Amniotic stem cell (primary cell): ENCODE measurements at regions not wholly inside any gene's neighbourhood (a gene's known extent, or its start where the extent isn't known, plus 50 kb on each side); places are given as distances from the start of the nearest gene placed in this dataset.
"Not testable (repeated sequence)": the region's sequence is repeated elsewhere in the genome, so short reads cannot be mapped to it uniquely, and the experiment has no call there.

Experiments
- DNase-seq: peaks from one replicate; lab custom pipeline; 2025; lab: John Stamatoyannopoulos, UW

DNA sequence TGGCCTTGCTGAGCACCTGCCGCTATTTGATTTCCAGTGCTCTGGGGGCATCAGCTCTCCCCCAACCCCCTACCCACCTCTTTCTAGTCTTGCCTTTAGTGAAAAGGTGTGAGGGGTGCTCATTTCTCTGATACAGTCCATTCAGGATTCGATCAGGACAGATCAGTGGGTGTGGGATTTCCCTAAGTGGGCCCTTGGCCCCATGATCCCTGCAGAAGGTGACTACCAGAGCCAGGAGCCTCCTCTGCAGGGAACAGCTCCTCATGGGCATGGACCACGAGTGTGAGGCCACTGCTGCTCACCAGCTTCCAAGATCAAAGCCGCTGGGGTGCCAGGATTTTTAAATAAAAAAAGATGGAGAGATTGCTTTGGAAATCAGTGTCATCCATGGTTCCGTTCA lies 835.2 kb upstream of the ID2 start:
- DNase-seq = no peak

DNA sequence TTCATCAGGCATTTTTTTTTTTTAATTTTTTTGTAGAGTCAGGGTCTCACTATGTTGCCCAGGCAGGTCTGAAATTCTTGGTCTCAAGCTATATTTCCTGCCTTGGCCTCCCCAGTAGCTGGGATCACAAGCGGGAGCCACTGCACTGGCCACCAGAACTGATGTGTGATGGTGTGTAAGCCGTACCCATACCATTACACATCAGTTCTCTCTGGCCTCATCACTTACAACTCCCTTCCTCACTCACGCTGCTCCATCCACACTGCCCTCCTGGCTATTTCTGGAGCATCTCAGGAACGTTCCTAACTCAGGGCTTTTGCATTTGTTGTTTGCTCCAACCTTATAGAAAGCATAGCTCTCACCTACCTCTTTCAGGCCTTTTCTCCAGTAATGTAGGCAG lies 834.5 kb upstream of the ID2 start:
- DNase-seq = no peak

DNA sequence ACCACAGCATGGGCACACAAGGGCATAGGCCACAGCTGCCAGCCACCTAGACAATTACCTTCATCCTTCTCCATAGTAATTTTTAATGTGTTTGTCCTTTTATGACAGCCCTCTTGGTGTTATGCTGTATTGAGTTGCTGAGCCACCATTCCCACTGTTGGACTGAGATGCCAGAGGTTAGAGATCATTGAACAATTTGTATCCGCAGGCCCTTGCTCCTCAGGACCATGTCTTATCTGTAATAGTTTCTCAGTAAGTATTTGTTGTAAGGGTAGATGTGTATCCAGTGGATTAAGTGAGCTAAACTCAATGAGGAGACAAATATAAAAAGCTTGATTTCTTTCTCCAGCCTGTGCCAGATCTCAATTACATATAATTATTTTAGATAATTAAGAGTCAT lies 832.8 kb upstream of the ID2 start:
- no peak for DNase-seq

DNA sequence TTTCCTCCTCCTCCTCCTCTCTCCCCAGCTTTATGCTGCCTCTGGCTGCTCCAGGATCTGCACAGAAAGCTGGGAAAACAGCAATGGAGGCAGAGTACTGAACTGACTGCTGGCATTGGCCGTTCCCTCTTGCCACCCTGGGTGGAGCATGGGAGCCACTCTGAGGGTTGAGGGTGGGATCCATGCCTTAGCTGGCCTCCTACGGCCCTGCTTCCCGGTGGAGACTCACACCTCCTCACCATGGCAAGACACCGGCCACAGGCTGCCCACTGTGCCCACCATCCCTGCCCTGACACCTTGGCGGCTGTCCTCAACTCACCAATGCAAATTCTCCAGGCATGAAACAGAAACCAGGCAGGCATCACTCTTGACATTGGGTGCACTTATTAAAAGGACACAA lies 832.3 kb upstream of the ID2 start:
- DNase-seq = no peak

DNA sequence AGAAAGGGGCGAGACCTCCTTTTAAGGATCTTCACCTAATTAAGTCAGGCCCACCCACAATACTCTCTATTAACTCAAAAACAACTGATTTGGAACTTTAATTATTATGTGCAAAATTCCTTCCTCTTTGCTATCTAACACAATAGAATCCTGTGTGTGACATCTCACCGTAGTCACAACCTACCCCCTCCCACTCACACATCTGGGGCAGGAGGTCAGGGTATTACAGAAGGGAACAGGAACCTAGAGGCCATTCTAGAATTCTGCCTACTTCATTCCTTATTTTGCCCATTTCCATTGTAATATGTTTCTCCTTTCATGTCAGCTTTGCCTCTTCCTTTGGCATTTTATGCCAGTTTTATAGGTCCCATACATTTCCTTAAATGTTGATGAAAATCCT lies 829.3 kb upstream of the ID2 start:
- DNase-seq = no peak

DNA sequence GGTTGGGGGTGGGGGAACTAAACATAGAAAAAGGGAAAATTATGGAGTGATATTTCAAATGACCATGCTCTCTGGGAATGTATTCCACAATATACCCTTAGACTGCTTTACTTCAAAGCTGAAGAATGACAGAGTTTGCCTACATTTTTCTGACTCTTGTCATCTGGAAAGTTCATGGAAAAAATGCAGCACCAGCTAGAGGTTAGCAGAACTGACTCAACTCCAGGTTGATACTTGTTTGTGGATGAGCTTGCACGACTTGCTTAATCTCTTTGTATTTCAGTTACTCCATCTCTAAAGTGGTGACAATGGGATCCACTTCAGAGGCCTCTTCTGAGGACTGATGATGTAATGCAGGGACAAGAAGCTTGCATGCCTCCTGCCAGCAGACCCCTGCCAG lies 824.0 kb upstream of the ID2 start:
- DNase-seq = peak; percentile 22

DNA sequence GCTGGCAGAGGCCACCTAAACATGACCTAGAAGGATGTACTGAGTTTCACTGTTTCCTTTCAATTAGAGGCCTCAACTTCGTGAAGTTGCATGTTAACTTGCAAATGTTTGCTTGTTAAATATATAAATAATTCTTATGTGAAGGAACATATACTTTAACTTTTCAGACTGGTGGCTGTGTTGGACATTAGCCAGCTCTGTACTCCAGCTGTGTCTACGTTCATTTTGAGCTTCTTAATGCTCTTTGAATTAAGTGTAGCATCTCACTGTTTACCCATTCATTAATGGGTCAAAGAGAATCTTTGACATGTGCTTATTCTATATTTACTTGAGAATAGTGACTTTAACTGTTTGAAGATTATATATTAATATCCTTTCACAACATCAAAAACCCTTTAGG lies 823.2 kb upstream of the ID2 start:
- no peak for DNase-seq

DNA sequence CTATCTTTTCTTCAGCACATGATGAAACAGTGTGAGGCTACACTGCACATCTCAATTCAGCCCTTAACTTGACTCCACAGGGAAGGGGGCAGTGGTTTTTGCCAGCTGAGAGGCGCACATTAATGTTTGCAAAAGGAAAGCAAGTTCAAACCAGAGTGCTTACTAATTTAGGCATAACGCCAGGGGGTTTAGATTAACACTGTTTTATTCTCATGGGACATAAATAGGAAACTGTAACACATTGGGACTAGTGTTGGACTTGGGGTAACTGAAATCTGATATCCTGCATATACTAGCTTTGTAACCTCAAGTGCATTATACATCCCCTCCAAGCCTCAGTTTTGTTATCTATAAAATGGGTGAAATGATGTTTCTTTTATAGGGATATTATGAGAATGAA lies 821.2 kb upstream of the ID2 start:
- DNase-seq = no peak

DNA sequence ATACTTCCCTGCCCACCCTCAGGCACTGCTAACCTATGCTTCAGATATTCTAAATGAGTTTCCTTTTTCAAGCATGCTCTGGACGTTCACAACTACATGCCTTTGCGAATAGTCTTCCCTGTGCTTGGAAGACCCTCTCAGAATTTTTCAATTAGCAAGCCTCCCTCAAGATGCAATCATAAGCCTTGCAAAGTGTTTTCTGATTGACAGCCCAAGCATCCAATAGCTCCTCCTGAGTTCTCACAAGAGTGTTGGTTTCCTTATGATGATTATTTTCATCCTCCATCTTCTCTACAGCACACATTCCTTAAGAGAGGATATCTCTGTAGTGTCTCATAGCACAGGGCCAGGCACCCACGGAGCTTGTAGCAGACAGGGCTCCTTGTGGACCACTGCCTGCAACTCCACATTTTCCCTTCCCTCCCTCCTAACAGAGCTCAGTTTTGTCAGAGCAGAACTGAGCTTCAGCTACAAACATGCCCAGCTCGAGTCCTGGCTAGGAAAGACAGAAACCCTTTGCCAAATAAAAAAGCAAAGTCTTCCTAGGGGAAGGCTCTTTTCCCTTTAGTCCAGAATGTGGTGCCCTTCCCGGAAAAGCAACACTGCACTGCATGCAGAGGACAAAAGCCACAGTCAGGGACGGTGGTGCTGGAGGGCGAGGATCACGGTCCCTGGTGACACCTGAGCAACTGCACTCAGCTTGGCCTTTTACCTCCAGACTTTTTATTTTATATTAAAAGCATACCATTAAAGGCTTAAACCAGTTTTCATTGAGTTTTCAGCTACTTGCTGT lies 819.8 kb upstream of the ID2 start:
- DNase-seq = no peak

DNA sequence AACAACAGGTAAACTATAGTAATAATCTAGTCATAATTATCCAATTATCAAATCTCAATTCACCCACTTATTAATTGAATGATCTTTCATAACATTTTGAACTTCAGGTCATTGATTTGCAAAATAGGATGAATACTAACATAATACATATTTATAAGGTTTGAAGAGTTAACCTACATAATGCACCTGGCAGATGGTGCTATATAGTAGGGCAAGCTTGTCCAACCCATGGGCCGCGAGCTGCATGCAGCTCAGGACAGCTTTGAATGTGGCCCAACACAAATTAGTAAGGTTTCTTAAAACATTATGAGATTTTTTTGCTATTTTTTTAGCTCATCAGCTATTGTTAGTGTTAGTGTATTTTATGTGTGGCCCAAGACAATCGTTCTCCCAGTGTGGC lies 815.8 kb upstream of the ID2 start:
- DNase-seq = no peak

DNA sequence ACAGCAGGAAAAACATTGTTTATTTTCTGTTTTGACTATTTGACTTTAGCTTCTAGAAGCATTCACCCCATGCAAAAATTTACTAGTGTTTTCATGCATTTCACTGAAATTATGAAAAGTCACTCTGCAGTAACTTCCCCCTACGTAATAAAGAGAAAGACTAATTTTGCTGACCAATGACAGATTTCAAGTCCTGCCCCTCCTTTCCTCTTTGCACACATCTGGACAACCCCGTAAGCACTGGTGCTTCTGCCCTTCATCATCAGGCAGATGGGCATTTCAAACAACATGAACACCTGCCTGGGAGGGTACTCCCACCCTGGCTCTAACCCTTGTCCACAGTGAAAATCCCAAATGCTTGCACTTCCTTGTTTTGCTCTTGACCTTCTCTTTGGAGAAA lies 815.0 kb upstream of the ID2 start:
- no peak for DNase-seq

DNA sequence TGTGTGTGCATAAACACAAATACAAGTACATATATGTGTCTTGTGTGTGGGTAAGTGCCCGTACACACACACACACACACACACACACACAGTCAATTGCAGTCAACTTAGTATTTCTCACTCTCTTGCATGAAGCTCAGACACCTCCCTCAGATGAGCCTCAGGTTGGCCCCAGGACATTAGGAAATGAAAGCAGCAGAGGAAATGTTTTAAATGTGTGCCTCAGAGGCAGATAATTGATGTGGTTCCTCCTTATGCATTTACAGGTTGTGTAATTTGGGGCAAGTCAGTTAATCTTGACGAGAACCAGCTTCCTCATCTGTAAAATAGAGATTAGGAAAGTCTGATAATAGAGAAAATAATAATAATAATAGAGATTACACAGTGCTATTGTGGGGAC lies 814.0 kb upstream of the ID2 start:
- DNase-seq = no peak

DNA sequence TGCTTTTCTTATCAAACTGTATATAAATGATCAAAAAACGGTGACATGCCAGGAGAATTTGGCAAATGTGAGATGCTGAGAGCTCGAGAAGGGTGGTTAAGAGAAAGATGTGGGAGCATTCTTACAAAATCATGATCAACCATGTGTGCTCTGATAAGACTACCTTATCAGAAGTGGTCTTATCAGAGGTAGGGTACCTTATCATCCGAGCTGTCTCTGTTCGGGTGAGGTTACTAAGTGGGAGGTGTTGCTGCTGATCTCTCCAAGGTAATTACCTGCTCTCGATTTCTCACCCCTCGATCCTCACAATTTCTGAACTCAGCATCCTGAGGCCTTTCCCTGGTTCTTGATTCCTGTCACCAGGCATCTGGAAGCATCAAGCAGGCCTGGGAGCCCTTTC lies 813.0 kb upstream of the ID2 start:
- no peak for DNase-seq

DNA sequence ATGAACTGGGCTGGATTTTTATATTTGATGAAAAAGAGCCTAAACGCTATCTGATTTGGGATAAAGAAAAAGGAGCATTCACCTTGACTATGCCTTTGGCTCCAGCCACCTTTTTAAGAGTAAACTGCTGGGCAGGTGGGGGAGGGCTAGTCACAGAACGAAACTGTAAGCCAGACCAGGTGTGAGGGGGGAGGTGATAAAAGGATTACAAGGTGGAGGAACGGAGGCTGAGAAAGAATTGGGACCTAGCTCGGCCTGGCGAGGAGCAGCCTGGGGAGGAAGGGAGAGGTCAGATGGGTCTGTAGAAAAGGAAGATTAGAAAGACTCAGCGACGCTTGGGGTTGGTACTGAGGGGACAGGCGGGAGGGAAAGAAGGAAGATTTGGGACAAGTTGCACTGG lies 805.4 kb upstream of the ID2 start:
- DNase-seq = not testable (repeated sequence)

DNA sequence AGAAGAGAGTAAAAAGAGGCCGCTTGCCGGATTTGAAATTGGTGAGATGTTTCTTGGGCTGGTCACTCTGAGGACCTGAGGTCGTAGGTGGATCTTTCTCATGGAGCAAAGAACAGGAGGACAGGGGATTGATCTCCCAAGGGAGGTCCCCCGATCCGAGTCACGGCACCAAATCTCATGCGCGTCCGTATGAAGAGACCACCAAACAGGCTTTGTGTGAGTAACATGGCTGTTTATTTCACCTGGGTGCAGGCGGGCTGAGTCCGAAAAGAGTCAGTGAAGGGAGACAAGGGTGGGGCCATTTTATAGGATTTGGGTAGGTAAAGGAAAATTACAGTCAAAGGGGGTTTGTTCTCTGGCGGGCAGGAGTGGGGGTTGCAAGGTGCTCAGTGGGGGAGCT lies 803.6 kb upstream of the ID2 start:
- not testable (repeated sequence) for DNase-seq

DNA sequence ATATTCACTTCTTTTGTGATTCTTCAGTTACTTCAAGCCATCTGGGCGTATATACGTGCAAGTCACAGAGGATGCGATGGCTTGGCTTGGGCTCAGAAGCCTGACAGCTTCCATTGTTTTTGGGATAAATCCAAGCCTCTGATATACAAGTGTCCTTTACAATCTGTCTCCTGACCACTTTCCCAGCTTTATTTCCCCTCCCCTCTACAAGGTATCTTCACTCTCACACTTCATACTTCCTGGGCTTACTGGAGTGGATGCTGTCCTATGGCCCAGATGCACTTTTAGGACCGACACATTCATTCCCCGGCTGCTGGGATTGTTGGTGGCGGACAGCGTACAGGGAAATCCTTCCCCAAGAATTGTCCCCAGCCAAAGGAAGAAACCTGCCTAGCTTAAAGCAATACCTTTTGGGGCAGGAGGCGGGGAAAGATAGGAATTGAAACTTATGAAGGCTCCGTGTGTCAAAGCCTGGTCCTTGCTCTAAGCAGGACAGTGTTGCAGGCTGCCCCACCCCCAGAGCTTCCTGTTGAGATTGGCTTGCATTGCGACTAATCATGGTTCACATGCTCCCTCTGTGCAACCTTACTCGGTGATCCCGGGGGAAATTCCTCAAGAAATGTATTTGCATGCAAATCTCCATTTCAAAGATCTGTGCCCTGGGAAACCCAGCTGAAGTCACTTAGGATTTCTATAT lies 802.9 kb upstream of the ID2 start:
- peak; percentile 3 for DNase-seq

DNA sequence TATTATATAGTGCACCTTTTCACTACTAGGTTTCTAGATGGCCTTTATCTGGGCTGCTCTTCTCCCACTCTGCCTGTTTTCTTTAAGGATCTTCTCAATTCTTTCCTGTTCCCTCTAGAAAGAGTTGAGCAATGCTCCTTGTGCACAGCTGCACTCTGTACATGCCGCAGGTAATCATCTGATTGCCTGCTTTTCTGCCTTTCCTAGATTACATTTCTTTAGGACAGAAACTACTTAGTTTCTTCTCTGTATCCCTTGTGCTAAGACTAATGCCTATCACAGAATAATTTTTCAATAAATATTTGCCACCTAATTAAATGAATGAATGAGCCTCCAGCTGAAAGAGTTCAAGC lies 802.4 kb upstream of the ID2 start:
- no peak for DNase-seq

DNA sequence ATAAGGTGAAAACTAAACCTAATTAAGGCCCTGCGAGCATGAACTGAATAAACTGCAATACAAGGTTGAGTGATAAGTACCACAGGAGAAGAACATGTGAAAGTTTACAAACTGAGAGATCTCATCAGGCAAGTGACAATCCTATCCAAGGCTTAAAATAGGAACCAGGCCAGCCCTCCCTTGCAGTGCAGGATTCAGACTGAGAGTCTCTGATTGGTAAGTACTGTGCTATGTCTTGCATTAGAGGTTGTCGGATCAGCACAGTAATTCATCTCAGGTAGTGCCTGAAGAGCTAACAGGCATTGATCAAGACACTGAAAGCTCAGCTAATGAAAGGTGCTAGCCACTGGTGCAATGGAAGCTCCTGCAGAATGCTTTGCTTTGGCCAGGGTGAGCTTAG lies 801.7 kb upstream of the ID2 start:
- DNase-seq = no peak

DNA sequence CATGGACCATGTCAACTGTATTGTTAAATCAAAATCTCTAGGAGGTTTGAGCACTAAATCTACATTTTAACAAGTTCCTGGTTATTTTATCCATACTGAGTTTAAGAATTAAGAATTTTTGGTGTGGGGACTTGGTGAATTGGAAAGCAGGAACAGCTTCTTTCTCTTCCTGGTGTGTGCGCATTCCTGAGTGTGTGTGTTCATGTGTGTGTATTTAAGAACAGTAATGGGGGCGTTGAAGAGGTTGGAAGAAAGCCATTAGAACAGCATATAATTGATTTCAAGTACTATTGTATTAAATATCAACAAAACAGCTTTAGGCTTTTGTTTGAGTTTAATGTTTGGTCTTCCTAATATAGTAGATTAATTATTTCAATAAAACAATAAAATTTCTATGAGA lies 801.3 kb upstream of the ID2 start:
- no peak for DNase-seq

DNA sequence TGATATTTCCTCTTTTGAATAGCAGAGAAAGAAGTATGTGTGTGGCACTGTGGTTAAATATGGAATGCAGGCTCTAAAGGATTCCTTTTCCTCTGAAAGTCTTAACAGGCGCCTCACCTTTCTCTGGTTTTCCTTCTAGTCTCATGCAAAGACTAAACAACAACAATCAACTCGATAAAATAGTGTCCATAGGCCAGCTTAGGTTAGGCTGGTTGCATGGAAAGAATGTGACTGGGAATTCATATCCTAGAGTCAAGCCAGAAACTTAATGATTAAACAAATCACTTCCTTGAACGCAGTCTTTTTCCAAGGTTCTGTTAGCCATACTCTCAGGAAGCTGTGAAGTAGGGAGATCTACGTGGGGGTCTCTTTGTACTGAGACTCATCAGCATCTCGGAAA lies 800.8 kb upstream of the ID2 start:
- no peak for DNase-seq

DNA sequence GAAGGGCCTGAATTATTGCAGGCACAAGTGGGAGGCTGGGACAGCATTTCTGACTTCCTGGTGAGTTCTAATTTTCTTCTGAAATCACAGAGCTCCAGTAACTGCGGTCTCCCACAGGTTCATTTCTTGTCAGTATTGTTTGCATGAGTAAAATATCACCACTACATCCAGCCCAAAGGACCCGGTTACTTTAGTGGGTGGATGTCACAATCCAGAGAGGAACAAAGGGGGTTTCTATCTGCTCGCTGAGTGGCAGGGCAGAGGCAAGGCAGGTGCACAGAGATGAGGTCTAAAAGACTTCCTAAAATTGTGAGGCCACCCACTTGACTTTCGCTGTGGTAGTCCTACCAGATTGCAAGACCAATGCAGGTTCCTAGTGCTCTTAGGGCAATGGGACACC lies 800.4 kb upstream of the ID2 start:
- DNase-seq = no peak

DNA sequence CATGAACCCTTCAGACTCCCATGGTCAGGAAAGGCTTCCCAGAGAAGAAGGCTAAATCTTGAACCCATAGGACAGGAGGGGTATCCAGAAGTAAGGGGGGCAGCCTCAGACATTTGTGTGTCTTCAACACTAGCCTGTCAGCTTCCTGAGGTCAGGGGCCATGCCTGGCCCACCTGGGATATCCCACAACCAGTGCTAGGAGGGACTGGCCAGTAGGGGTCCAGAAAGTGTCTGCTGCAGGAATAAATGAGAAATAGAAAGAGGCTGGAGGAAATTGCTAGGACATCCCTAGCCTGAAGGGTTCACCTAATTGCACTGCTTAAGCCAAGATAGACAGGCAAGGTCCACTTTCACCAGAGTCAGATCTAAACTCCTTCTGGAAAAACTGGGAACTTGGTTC lies 799.6 kb upstream of the ID2 start:
- DNase-seq = no peak

DNA sequence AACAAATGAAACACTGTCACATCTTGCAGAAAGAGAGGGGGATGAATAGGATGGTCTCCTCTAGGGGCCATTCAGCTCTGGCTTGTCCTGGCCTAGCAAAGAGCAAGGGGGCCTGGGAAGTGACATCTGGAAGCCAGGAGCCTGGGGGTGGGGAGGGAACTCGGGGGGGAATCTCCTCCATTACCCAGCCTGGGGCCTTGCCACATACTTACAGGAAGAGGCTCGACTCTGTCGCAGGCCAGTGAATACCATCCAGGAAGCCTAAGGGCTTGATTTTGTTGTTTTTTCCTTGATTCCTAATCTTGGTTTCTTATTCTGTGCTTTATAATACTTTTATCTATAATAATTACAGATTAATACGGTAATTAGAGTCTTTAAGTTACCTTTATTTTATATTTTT lies 797.5 kb upstream of the ID2 start:
- no peak for DNase-seq

DNA sequence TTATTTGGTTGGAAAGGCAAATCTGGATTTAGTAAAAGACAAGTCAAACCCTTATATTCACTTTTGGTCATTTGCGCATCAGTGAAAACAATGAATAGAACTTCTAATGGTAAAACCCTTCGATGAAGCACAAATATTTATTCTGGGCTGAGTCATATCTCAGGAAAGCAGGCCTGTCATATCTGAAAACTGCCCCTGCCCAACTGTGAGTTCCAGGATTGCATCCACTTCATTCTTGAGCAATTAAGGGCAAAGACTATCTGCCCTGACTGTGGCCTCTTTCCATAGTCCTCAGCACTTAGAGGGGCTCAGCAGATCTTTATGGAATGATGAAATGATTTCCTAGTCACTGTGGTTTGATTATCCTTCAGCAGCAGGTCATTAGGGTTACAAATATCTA lies 795.2 kb upstream of the ID2 start:
- peak; percentile 1 for DNase-seq
